ENCODE measurements at regions not wholly inside any gene's neighbourhood (a gene's known extent, or its start where the extent isn't known, plus 50 kb on each side); places are given as distances from the start of the nearest gene placed in this dataset.

- Histone ChIP-seq H3K4me1 (no peaks in the 10 kb centered on the region), H3K27ac (no peak overlapping the region), H3K4me3 (no peak overlapping the region), H3K9me3 (no peaks in the 10 kb centered on the region), H3K36me3 (no peaks in the 10 kb centered on the region), H3K27me3 (no peaks in the 10 kb centered on the region)
- no peak for TF ChIP-seq POLR2A (IDR thresholded peaks at IDR 0.05)
- TF ChIP-seq, protein P1, sequence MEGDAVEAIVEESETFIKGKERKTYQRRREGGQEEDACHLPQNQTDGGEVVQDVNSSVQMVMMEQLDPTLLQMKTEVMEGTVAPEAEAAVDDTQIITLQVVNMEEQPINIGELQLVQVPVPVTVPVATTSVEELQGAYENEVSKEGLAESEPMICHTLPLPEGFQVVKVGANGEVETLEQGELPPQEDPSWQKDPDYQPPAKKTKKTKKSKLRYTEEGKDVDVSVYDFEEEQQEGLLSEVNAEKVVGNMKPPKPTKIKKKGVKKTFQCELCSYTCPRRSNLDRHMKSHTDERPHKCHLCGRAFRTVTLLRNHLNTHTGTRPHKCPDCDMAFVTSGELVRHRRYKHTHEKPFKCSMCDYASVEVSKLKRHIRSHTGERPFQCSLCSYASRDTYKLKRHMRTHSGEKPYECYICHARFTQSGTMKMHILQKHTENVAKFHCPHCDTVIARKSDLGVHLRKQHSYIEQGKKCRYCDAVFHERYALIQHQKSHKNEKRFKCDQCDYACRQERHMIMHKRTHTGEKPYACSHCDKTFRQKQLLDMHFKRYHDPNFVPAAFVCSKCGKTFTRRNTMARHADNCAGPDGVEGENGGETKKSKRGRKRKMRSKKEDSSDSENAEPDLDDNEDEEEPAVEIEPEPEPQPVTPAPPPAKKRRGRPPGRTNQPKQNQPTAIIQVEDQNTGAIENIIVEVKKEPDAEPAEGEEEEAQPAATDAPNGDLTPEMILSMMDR (IDR thresholded peaks at IDR 0.05) = no peak
- DNase-seq = no peak
- WGBS, 4 donors = 38 to 51% (median 49%) methylated on average over 5 of the region's 5 CpGs
- ATAC-seq = no peak
- intact Hi-C loops (cut with DNase I) = no loop called here
Observed at GRCh38 chr6:117025310-117025709, 148.3 kb downstream of the RFX6 start.

DNA sequence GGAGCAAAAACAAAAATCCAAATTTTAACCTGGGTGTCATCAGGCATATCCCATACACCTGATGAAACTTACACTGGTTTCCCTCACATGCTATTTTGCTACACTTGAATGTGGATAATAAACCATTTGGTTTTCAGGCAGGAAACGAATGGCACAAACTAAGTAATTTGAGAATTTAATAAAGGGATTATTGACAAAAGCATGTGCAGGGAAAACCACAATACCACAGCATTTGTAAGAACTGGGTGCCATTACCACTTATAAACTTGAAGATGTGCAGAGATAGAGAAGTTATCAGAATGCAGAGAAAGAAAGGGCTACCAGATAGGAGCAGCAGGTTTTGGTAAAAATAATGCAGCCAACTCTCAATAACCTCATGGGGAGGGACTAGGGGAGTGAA is 151.2 kb downstream of the RFX6 start:
- TF ChIP-seq, protein P1 (IDR thresholded peaks at IDR 0.05) = no peak
- no peak for TF ChIP-seq POLR2A (IDR thresholded peaks at IDR 0.05)
- H3K27me3 ChIP-seq = no peaks in the 10 kb centered on the region
- no peak overlapping the region for H3K4me3 ChIP-seq
- no peaks in the 10 kb centered on the region for H3K4me1 ChIP-seq
- ATAC-seq (no peak), DNase-seq (no peak)
- no peak overlapping the region for H3K27ac ChIP-seq
- H3K36me3 ChIP-seq = no peaks in the 10 kb centered on the region
- intact Hi-C loops (cut with DNase I) = no loop called here
- no peaks in the 10 kb centered on the region for H3K9me3 ChIP-seq
- WGBS, 4 donors = 55 to 68% (median 62%) methylated on average over 1 of the region's 1 CpG

- no peak for TF ChIP-seq POLR2A (IDR thresholded peaks at IDR 0.05)
- TF ChIP-seq, protein P1 (IDR thresholded peaks at IDR 0.05) = no peak
- Histone ChIP-seq H3K4me1 (no peaks in the 10 kb centered on the region), H3K27ac (no peak overlapping the region), H3K27me3 (no peaks in the 10 kb centered on the region), H3K9me3 (peaks cover 0 to 13% (median 0%) of the 10 kb centered on the region in 12 donors), H3K36me3 (no peaks in the 10 kb centered on the region), H3K4me3 (no peak overlapping the region)
- intact Hi-C loops (cut with DNase I) = no loop called here
- DNase-seq (no peak), ATAC-seq (no peak)
- WGBS, 4 donors = 77 to 88% (median 82%) methylated on average over 2 of the region's 2 CpGs
Observed at GRCh38 chr6:117034547-117034946, 157.5 kb downstream of the RFX6 start.

DNA sequence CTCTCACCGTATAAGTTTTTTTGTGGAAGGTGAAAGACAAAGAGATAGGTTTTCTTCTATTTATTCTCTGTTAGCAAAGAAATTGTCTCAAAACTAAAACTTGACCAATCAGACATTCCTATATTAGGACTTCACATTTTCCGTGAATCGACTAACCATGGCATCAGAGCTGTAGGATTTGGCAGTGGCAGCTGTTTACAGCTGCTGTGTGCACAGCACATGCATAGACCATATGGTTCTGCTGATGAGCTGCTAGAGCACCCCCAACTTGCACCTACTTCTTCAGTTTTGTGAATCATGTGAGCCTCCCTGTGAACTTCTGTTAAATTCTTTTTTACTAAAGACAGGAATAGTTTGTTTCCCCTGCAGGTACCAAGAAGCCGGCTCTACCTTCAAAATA is 157.9 kb downstream of the RFX6 start:
- Histone ChIP-seq H3K27ac (no peak overlapping the region), H3K9me3 (peaks cover 0 to 13% (median 0%) of the 10 kb centered on the region in 12 donors), H3K27me3 (no peaks in the 10 kb centered on the region), H3K4me3 (no peak overlapping the region), H3K36me3 (no peaks in the 10 kb centered on the region), H3K4me1 (no peaks in the 10 kb centered on the region)
- 81 to 90% (median 85%) methylated on average over 4 of the region's 4 CpGs for WGBS, 4 donors
- TF ChIP-seq, protein P1 (IDR thresholded peaks at IDR 0.05) = no peak
- TF ChIP-seq POLR2A (IDR thresholded peaks at IDR 0.05) = no peak
- intact Hi-C loops (cut with DNase I) = no loop called here
- no peak for DNase-seq
- ATAC-seq = no peak

Data from heart left ventricle (tissue), 16 donors.